Coronary artery (tissue), 2 donors: ENCODE measurements at regions not wholly inside any gene's neighbourhood (a gene's known extent, or its start where the extent isn't known, plus 50 kb on each side); places are given as distances from the start of the nearest gene placed in this dataset.

Source experiments
- DNase-seq: peaks from one replicate; pipeline ENCODE4 v3.0.0-alpha.2; 2017; ENCODE audit warnings: low spot score
- H3K27ac ChIP-seq, 2 donors: fragments of 200-600 bp; sonication (generic); one replicate each; pipeline ENCODE4 v1.5.1; 2016 to 2019
- H3K4me3 ChIP-seq: fragments of 200-600 bp; sonication (generic); 2 replicates; pipeline ENCODE4 v1.5.1; 2016; ENCODE audit warnings: mild to moderate bottlenecking, moderate library complexity
- CTCF ChIP-seq: fragments of 200-600 bp; sonication (generic); IDR thresholded peaks from one replicate; pipeline ENCODE4 v1.5.1; 2019; ENCODE audit warnings: antibody characterized with exemption

GRCh38 chr15:72912996-72913395, 129.4 kb upstream of the ADPGK start:
- Histone ChIP-seq H3K4me3 (no peak overlapping the region), H3K27ac (no peak overlapping the region)
- no peak for DNase-seq
- TF ChIP-seq CTCF = no peak

- Histone ChIP-seq H3K27ac (no peak overlapping the region), H3K4me3 (no peak overlapping the region)
- TF ChIP-seq CTCF = no peak
- DNase-seq = no peak
These were observed 128.6 kb upstream of the ADPGK start for GRCh38 chr15:72912121-72912520.

- no peak for TF ChIP-seq CTCF
- DNase-seq = no peak
- Histone ChIP-seq H3K27ac (no peak overlapping the region), H3K4me3 (no peak overlapping the region)
These were observed 128.1 kb upstream of the ADPGK start for GRCh38 chr15:72911626-72912025.

- H3K4me3 ChIP-seq = no peak overlapping the region
- no peak overlapping the region for H3K27ac ChIP-seq
- TF ChIP-seq CTCF = no peak
- no peak for DNase-seq
These were observed 125.2 kb upstream of the ADPGK start for GRCh38 chr15:72908713-72909112.

GRCh38 chr15:72907733-72908132, 124.2 kb upstream of the ADPGK start:
- Histone ChIP-seq H3K27ac (no peak overlapping the region), H3K4me3 (no peak overlapping the region)
- DNase-seq = no peak
- no peak for TF ChIP-seq CTCF

- no peak for TF ChIP-seq CTCF
- DNase-seq = no peak
- Histone ChIP-seq H3K27ac (peak overlapping the region; percentile 70 to 78), H3K4me3 (no peak overlapping the region)
These were observed 119.3 kb upstream of the ADPGK start for GRCh38 chr15:72902919-72903260.

GRCh38 chr15:72902245-72902918, 118.8 kb upstream of the ADPGK start:
- Histone ChIP-seq H3K4me3 (peak overlapping the region; percentile 11), H3K27ac (peak overlapping the region; percentile 70 to 78)
- DNase-seq = peak; percentile 88
- TF ChIP-seq CTCF = no peak
